ENCODE measurements at regions not wholly inside any gene's neighbourhood (a gene's known extent, or its start where the extent isn't known, plus 50 kb on each side); places are given as distances from the start of the nearest gene placed in this dataset.

DNA sequence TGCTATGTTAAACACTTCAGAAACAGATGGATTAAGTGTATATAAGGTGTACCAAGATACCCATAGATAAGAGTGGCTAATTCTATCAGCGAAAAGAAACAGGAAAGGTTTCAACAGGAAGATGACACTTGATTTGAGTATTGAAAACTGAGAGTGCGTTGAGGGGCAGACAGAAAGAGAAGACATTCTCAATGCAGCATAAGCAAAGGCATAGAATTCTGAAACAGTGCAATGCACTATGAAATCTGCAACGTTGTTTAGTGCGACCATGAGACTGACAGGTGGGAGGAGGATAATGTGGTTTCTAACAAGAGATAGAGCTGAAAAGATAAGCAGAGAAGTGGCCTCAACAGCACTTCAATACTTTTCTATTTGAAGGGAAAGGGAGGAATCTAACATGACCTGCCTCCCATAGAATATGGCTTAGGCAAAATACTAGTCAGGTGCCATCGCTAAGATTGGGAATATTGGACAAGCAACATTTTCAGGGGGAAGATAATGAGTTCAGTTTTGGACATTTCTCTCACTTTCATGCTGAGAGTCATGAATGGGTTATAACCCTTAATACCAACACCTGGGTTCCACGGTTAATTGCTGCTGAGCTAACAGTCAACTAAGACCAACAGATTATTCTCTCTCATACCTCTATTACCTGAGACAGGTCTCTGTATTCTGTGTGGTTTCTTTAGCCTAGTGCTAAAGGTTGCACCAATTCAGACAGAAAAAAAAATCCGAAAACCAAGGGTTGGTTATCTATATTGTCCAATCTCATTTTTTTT lies 312.9 kb upstream of the ARID1B start:
- TF ChIP-seq, protein P1, sequence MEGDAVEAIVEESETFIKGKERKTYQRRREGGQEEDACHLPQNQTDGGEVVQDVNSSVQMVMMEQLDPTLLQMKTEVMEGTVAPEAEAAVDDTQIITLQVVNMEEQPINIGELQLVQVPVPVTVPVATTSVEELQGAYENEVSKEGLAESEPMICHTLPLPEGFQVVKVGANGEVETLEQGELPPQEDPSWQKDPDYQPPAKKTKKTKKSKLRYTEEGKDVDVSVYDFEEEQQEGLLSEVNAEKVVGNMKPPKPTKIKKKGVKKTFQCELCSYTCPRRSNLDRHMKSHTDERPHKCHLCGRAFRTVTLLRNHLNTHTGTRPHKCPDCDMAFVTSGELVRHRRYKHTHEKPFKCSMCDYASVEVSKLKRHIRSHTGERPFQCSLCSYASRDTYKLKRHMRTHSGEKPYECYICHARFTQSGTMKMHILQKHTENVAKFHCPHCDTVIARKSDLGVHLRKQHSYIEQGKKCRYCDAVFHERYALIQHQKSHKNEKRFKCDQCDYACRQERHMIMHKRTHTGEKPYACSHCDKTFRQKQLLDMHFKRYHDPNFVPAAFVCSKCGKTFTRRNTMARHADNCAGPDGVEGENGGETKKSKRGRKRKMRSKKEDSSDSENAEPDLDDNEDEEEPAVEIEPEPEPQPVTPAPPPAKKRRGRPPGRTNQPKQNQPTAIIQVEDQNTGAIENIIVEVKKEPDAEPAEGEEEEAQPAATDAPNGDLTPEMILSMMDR (IDR thresholded peaks at IDR 0.05; ENCODE audit: unreplicated experiment) = no peak
- Mint-ChIP-seq H3K4me3 (ENCODE audit: low read depth, unreplicated experiment) (no peak overlapping the region), H3K36me3 (ENCODE audit: insufficient read depth, unreplicated experiment) (no peaks in the 10 kb centered on the region), H3K27ac (ENCODE audit: unreplicated experiment) (no peak overlapping the region), H3K4me1 (ENCODE audit: low read depth, unreplicated experiment) (no peaks in the 10 kb centered on the region), H3K27me3 (ENCODE audit: unreplicated experiment) (no peaks in the 10 kb centered on the region), H3K9me3 (ENCODE audit: low read depth, unreplicated experiment) (peaks cover 5% of the 10 kb centered on the region)
- CTCF ChIA-PET = no interaction called here
- BruUV-seq (replicated peaks) = no TSS peak
- DNase-seq = no peak
- intact Hi-C loops (cut with micrococcal nuclease; ENCODE audit: unreplicated experiment) = no loop called here

DNA sequence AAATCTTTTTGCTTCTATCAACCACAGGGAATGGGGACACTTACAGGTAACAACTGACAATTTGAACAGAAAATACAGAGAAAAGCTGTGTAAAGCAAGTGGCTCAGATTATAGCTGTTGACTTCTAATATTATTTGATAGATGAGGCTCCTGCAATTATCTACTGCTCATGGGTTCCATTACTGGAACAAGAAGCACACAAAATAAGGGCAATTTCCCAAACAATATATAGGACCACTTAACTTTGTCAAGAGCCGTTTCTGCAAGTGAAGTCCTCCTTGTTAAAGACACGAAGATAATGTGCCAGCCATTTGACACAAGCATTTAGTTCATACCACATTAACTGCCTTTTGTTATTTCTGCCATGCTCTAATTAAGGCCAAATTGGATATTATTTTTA lies 315.5 kb upstream of the ARID1B start:
- no peak for DNase-seq
- Mint-ChIP-seq H3K36me3 (ENCODE audit: insufficient read depth, unreplicated experiment) (no peaks in the 10 kb centered on the region), H3K4me3 (ENCODE audit: low read depth, unreplicated experiment) (no peak overlapping the region), H3K9me3 (ENCODE audit: low read depth, unreplicated experiment) (no peaks in the 10 kb centered on the region), H3K27ac (ENCODE audit: unreplicated experiment) (no peak overlapping the region), H3K4me1 (ENCODE audit: low read depth, unreplicated experiment) (no peaks in the 10 kb centered on the region), H3K27me3 (ENCODE audit: unreplicated experiment) (no peaks in the 10 kb centered on the region)
- CTCF ChIA-PET = no interaction called here
- intact Hi-C loops (cut with micrococcal nuclease; ENCODE audit: unreplicated experiment) = no loop called here
- TF ChIP-seq, protein P1 (IDR thresholded peaks at IDR 0.05; ENCODE audit: unreplicated experiment) = no peak
- BruUV-seq (replicated peaks) = no TSS peak

DNA sequence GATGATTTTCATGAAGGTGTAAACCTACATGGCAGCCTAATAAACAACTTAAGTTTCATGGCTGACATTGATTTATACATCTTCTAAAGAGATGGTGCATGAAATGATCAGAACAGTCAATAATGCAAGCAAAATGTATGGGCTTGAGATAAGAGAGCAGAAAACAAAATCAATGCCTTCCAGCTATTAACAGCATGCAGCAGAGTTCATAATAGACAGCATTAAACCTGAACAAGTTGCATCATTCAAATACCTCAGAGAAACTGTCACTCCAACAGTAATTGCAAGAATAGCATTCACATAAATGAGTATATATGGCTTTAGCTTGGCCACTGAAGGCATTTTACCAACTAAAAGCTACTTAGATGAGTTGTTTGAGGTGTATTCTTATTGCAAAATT lies 319.6 kb upstream of the ARID1B start:
- intact Hi-C loops (cut with micrococcal nuclease; ENCODE audit: unreplicated experiment) = no loop called here
- no peak overlapping the region for H3K27ac Mint-ChIP-seq (ENCODE audit: unreplicated experiment)
- H3K4me1 Mint-ChIP-seq (ENCODE audit: low read depth, unreplicated experiment) = no peaks in the 10 kb centered on the region
- H3K4me3 Mint-ChIP-seq (ENCODE audit: low read depth, unreplicated experiment) = no peak overlapping the region
- no peak for DNase-seq
- H3K36me3 Mint-ChIP-seq (ENCODE audit: insufficient read depth, unreplicated experiment) = no peaks in the 10 kb centered on the region
- no TSS peak for BruUV-seq (replicated peaks)
- no peaks in the 10 kb centered on the region for H3K27me3 Mint-ChIP-seq (ENCODE audit: unreplicated experiment)
- CTCF ChIA-PET = no interaction called here
- peaks cover 1% of the 10 kb centered on the region for H3K9me3 Mint-ChIP-seq (ENCODE audit: low read depth, unreplicated experiment)
- TF ChIP-seq, protein P1 (IDR thresholded peaks at IDR 0.05; ENCODE audit: unreplicated experiment) = no peak

DNA sequence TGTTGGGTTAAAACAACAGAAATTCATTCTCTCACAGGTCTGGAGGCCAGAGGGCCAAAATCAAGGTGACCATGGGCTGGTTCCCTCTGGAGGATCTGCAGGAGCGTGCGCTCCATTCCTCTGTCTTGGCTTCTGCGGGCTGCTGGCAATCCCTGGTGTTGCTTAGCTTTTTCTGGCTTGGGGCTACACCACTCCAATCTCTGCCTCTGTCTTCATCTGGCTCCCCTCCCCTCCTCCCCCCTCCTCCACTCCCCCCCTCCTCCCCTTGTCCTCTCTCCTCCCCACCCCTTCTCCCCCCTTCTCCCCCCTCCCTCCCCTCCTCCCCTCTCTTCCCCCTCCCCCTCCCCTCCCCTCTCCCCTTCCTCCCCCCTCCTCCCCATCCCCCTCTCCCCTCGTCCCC lies 321.3 kb upstream of the ARID1B start:
- Mint-ChIP-seq H3K4me1 (ENCODE audit: low read depth, unreplicated experiment) (no peaks in the 10 kb centered on the region), H3K27ac (ENCODE audit: unreplicated experiment) (no peak overlapping the region), H3K36me3 (ENCODE audit: insufficient read depth, unreplicated experiment) (no peaks in the 10 kb centered on the region), H3K4me3 (ENCODE audit: low read depth, unreplicated experiment) (no peak overlapping the region), H3K27me3 (ENCODE audit: unreplicated experiment) (no peaks in the 10 kb centered on the region), H3K9me3 (ENCODE audit: low read depth, unreplicated experiment) (peaks cover 2% of the 10 kb centered on the region)
- intact Hi-C loops (cut with micrococcal nuclease; ENCODE audit: unreplicated experiment) = no loop called here
- TF ChIP-seq, protein P1 (IDR thresholded peaks at IDR 0.05; ENCODE audit: unreplicated experiment) = no peak
- no peak for DNase-seq
- no TSS peak for BruUV-seq (replicated peaks)
- CTCF ChIA-PET = no interaction called here
